SU-DHL-6 (cell line): ENCODE measurements at regions not wholly inside any gene's neighbourhood (a gene's known extent, or its start where the extent isn't known, plus 50 kb on each side); places are given as distances from the start of the nearest gene placed in this dataset.
"Not testable (repeated sequence)": the region's sequence is repeated elsewhere in the genome, so short reads cannot be mapped to it uniquely, and the experiment has no call there.

Source experiments
- H2AFZ ChIP-seq: fragments of 200-600 bp; sonication (generic); 2 replicates; pipeline ENCODE4 v1.6.1; 2014; ENCODE audit warnings: low read depth, mild to moderate bottlenecking, moderate library complexity, mixed read lengths, antibody characterized with exemption, low read length; ENCODE audit not compliant: severe bottlenecking
- H3F3A ChIP-seq: fragments of 200-600 bp; shearing (Covaris generic); 2 replicates; pipeline ENCODE4 v1.6.0; 2016; ENCODE audit warnings: antibody characterized with exemption, mild to moderate bottlenecking; ENCODE audit not compliant: insufficient read depth
- H3K27ac ChIP-seq: fragments of 200-600 bp; sonication (generic); 2 replicates; pipeline ENCODE4 v1.5.1; 2016; ENCODE audit warnings: low read depth, mild to moderate bottlenecking, low read length, moderate library complexity, mixed read lengths
- H3K27me3 ChIP-seq: fragments of 200-600 bp; sonication (generic), shearing (Covaris generic); 2 replicates; pipeline ENCODE4 v1.6.0; 2014; ENCODE audit warnings: mild to moderate bottlenecking, low read length
- H3K36me3 ChIP-seq: fragments of 200-600 bp; sonication (generic); 2 replicates; pipeline ENCODE4 v1.6.1; 2014; ENCODE audit warnings: mild to moderate bottlenecking, low read length, mixed read lengths
- H3K4me2 ChIP-seq: fragments of 300-600, 200-600 bp; shearing (Covaris generic), sonication (generic); 2 replicates; pipeline ENCODE4 v1.6.0; 2014; ENCODE audit warnings: low read length, low read depth, mild to moderate bottlenecking; ENCODE audit not compliant: poor library complexity, severe bottlenecking
- H3K4me3 ChIP-seq: fragments of 200-600 bp; sonication (generic); 2 replicates; pipeline ENCODE4 v1.5.1; 2014; ENCODE audit warnings: antibody characterized with exemption, low read length, mild to moderate bottlenecking, mixed read lengths; ENCODE audit not compliant: insufficient read depth, poor library complexity, severe bottlenecking
- H3K79me2 ChIP-seq: fragments of 200-600 bp; sonication (generic); 2 replicates; pipeline ENCODE4 v1.6.1; 2014; ENCODE audit warnings: mild to moderate bottlenecking, low read length, moderate library complexity; ENCODE audit not compliant: insufficient read depth
- H3K9ac ChIP-seq: fragments of 200-600 bp; sonication (generic); 2 replicates; pipeline ENCODE4 v1.7.0; 2014; ENCODE audit warnings: mild to moderate bottlenecking, low read length
- H3K9me2 ChIP-seq: fragments of 200-600 bp; sonication (generic); replicated peaks from 2 replicates; pipeline ENCODE4 v1.6.1; 2014; ENCODE audit warnings: low read length; ENCODE audit not compliant: insufficient read depth
- H3K9me3 ChIP-seq: fragments of 200-600 bp; sonication (generic); 2 replicates; pipeline ENCODE4 v1.6.1; 2014; ENCODE audit warnings: low read length, mixed read lengths; ENCODE audit not compliant: insufficient read depth
- H4K20me1 ChIP-seq: fragments of 200-600 bp; sonication (generic); 2 replicates; pipeline ENCODE4 v1.6.1; 2014; ENCODE audit warnings: low read depth, mild to moderate bottlenecking, antibody characterized with exemption, low read length, moderate library complexity, mixed read lengths
- EZH2phosphoT487 ChIP-seq: fragments of 200-600 bp; sonication (generic), shearing (Covaris generic); conservative IDR thresholded peaks from 2 replicates; pipeline ENCODE4 v1.6.1; 2018; ENCODE audit warnings: mild to moderate bottlenecking, antibody characterized with exemption, low read length, moderate library complexity, mixed read lengths
- TF ChIP-seq, protein P1 (sequence below): fragments of 200-600 bp; sonication (generic); IDR thresholded peaks from one replicate; pipeline ENCODE4 v1.5.1; 2017; ENCODE audit warnings: antibody characterized with exemption, mild to moderate bottlenecking, low read length, moderate library complexity; ENCODE audit not compliant: insufficient read depth, poor library complexity, severe bottlenecking

DNA sequence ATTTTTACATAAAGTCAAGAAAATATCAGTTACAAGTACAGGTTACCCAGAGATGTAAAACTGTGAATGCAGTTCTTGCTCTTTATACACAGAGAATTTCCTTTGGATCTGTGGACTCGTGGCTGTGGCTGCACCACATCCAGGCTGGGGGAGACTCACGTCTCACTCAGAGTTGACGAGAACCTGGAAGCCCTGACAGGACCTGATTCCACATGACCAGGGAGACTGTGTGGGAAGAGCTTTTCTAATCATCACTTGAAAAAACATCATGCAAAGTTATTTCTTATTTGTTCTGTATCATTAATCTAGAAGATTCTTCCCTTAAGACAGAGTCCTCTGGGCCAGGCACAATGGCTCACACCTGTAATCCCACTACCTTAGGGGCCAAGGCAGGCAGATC lies 1159.0 kb downstream of the RPIA start:
- Histone ChIP-seq H3K36me3 (no peaks in the 10 kb centered on the region), H3F3A (no peaks in the 10 kb centered on the region), H3K27ac (no peak overlapping the region), H3K9ac (no peak overlapping the region), H4K20me1 (no peaks in the 10 kb centered on the region), H3K4me3 (no peak overlapping the region), H3K9me2 (no peaks in the 10 kb centered on the region), H2AFZ (no peak overlapping the region), H3K79me2 (no peaks in the 10 kb centered on the region), H3K4me2 (no peak overlapping the region), H3K9me3 (no peaks in the 10 kb centered on the region), H3K27me3 (no peaks in the 10 kb centered on the region)
- TF ChIP-seq, protein P1, sequence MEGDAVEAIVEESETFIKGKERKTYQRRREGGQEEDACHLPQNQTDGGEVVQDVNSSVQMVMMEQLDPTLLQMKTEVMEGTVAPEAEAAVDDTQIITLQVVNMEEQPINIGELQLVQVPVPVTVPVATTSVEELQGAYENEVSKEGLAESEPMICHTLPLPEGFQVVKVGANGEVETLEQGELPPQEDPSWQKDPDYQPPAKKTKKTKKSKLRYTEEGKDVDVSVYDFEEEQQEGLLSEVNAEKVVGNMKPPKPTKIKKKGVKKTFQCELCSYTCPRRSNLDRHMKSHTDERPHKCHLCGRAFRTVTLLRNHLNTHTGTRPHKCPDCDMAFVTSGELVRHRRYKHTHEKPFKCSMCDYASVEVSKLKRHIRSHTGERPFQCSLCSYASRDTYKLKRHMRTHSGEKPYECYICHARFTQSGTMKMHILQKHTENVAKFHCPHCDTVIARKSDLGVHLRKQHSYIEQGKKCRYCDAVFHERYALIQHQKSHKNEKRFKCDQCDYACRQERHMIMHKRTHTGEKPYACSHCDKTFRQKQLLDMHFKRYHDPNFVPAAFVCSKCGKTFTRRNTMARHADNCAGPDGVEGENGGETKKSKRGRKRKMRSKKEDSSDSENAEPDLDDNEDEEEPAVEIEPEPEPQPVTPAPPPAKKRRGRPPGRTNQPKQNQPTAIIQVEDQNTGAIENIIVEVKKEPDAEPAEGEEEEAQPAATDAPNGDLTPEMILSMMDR, result no peak
- TF ChIP-seq EZH2phosphoT487, result no peak; the same call in 1 of the 2 replicates

DNA sequence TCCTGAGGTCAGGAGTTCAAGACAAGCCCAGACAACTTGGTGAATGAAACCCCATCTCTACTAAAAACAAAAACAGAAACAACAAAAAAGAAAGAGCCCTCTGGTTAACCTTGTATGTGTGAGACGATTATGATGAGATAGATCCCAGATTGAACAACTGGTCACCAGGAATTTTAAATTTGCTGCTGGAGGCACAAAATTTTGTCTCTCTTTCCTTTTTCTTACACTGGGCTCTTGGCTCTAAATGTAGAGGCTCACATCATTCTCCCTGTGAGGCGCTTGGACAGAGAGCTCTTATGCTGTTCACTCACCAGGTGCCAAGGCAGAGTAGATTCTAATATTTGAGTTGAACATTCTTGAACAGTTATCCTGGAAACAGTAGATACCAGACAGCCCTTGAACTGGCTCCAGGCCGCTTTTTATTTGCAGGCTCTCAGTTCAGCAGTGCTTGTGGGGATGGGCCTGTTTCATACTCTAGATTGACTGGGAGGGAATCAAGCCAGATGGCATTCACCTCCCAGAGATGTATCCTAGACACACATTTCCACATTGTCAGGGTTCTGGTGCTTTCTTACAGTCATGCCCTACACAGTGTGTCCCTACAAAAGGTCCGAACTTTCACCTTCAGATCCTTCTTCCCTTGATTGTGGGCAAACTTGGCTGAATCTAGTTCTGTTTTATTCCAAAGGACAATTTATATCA lies 1159.6 kb downstream of the RPIA start:
- H3K9me3 ChIP-seq, result no peaks in the 10 kb centered on the region
- no peaks in the 10 kb centered on the region for H4K20me1 ChIP-seq
- no peaks in the 10 kb centered on the region for H3K9me2 ChIP-seq
- H3K4me3 ChIP-seq, result no peak overlapping the region
- no peak; the same call in 1 of the 2 replicates for TF ChIP-seq EZH2phosphoT487
- TF ChIP-seq, protein P1, result no peak
- no peaks in the 10 kb centered on the region for H3K79me2 ChIP-seq
- no peak overlapping the region for H3K9ac ChIP-seq
- H3K27ac ChIP-seq, result no peak overlapping the region
- H3F3A ChIP-seq, result no peaks in the 10 kb centered on the region
- no peak overlapping the region for H3K4me2 ChIP-seq
- no peaks in the 10 kb centered on the region for H3K36me3 ChIP-seq
- H2AFZ ChIP-seq, result no peak overlapping the region
- H3K27me3 ChIP-seq, result no peaks in the 10 kb centered on the region

DNA sequence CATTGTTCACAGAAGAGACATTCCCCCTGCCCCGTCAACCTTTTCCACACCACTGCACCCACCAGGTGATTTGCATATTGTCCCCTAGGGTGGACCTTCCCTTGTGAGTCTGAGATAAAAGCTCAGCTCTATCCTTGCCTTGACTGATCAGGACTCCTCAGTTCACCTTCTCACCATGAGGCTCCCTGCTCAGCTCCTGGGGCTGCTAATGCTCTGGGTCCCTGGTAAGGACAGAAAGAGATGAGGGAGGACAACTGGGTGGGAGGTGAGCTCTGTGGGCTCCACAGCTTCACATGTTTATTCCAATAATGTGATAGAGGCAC lies 1160.1 kb downstream of the RPIA start:
- H3K4me2 ChIP-seq, result no peak overlapping the region
- H3K9ac ChIP-seq, result no peak overlapping the region

DNA sequence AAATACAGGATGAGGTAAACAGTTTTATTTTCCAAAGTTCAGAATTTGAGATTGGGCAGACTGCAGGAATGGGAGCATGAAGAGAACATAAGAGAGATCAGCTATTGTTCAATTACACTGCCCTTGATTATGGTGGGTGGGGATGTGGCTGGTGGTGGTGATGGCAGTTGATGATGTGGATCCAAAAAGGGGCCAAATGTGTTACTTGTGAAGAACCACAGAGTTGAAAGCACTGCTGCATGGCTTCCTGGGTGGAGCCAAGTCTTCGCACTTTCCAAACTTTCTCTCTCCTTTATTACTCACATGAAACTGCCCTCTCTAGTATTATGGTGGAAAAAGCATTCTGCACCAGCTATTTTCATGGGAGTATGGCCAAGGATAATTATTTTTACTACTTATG lies 1162.0 kb downstream of the RPIA start:
- H4K20me1 ChIP-seq, H3K4me2 ChIP-seq, H3K27me3 ChIP-seq, H3K4me3 ChIP-seq, H3K36me3 ChIP-seq, H3K27ac ChIP-seq, H3K9me2 ChIP-seq, H3K79me2 ChIP-seq, H3K9me3 ChIP-seq, H3K9ac ChIP-seq, H3F3A ChIP-seq, H2AFZ ChIP-seq: not testable (repeated sequence)

More for the DNA sequence above, 1160.1 kb downstream of the RPIA start:
- no peak overlapping the region for H3K4me3 ChIP-seq
- no peaks in the 10 kb centered on the region for H3K27me3 ChIP-seq
- no peaks in the 10 kb centered on the region for H4K20me1 ChIP-seq
- no peaks in the 10 kb centered on the region for H3K79me2 ChIP-seq
- H3K27ac ChIP-seq, result no peak overlapping the region
- no peak overlapping the region for H2AFZ ChIP-seq
- TF ChIP-seq EZH2phosphoT487, result no peak
- TF ChIP-seq, protein P1, result no peak
- no peaks in the 10 kb centered on the region for H3K9me2 ChIP-seq
- H3K9me3 ChIP-seq, result no peaks in the 10 kb centered on the region
- no peaks in the 10 kb centered on the region for H3K36me3 ChIP-seq
- H3F3A ChIP-seq, result no peaks in the 10 kb centered on the region

DNA sequence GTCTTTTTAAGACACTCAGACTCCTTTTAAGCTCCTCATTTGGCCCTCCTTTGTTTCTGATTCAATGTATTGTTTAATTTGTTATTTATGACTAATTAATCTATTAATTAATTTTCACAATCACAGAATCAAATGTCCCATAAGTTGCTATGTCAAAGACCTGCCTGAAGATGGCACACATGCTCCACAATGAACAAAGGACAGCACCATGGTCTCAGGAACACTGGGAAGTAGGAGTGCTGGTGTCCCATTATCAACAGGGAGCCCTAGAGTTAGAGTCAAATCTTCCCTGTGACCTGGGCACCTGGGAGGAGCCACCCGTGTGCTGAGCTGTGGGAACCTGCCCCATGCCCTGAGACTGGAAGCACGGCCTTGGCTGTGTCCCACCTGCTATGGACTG lies 1164.3 kb downstream of the RPIA start:
- H3K36me3 ChIP-seq, H3K9me3 ChIP-seq, H3F3A ChIP-seq, H3K27ac ChIP-seq, H3K79me2 ChIP-seq, H3K4me3 ChIP-seq, H3K27me3 ChIP-seq, H3K4me2 ChIP-seq, H4K20me1 ChIP-seq, H3K9me2 ChIP-seq, H2AFZ ChIP-seq, H3K9ac ChIP-seq: not testable (repeated sequence)

DNA sequence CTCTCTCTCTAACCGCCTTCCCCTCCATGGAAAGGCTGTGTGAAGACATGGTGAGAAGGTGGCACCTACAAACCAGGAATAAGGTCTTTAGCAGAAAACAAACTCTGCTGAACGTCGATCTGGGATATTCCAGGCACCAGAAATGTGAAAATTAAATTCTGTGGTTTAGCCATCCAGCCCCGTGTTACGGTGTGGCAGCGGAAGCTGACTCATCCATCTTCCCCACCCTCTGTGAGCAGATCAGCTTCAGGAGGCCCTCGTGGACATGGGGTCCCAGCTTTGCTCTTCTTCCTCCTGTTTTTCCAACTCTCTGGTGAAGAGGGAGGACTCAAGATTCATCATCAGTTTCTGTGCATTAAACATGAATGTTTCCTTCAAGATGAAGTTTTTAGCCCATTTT lies 1164.8 kb downstream of the RPIA start:
- H3K79me2 ChIP-seq, H4K20me1 ChIP-seq, H3K4me3 ChIP-seq, H3F3A ChIP-seq, H3K9me2 ChIP-seq, H3K27ac ChIP-seq, H3K27me3 ChIP-seq, H3K36me3 ChIP-seq, H3K4me2 ChIP-seq, H3K9me3 ChIP-seq, H3K9ac ChIP-seq, H2AFZ ChIP-seq: not testable (repeated sequence)
